OCI-M2 (cell line): ENCODE measurements at regions not wholly inside any gene's neighbourhood (a gene's known extent, or its start where the extent isn't known, plus 50 kb on each side); places are given as distances from the start of the nearest gene placed in this dataset.
A peak's percentile ranks its signal among the peaks of the same experiment; 100 is the strongest.
"Not testable (repeated sequence)": the region's sequence is repeated elsewhere in the genome, so short reads cannot be mapped to it uniquely, and the experiment has no call there.

ENCODE experiments used
- DNase-seq: peaks from one replicate; lab custom pipeline; 2025; ENCODE audit not compliant: unreplicated experiment; lab: John Stamatoyannopoulos, UW

- not testable (repeated sequence) for DNase-seq
Observed at GRCh38 chr17:30713805-30714204, 110.7 kb downstream of the CRLF3 start.

GRCh38 chr17:30712859-30713258 lies 111.6 kb downstream of the CRLF3 start:
- not testable (repeated sequence) for DNase-seq

- DNase-seq: not testable (repeated sequence)
Observed at GRCh38 chr17:30711626-30712507, 112.6 kb downstream of the CRLF3 start.

- not testable (repeated sequence) for DNase-seq
Observed at GRCh38 chr17:30711176-30711575, 113.3 kb downstream of the CRLF3 start.

- not testable (repeated sequence) for DNase-seq
Observed at GRCh38 chr17:30710276-30711088, 114.0 kb downstream of the CRLF3 start.

GRCh38 chr17:30709561-30710275 lies 114.8 kb downstream of the CRLF3 start:
- DNase-seq: not testable (repeated sequence)

- not testable (repeated sequence) for DNase-seq
Observed at GRCh38 chr17:30709096-30709495, 115.4 kb downstream of the CRLF3 start.

- peak; percentile 46 for DNase-seq
Observed at GRCh38 chr17:30708241-30709078, 116.0 kb downstream of the CRLF3 start.

GRCh38 chr17:30707724-30708240 lies 116.7 kb downstream of the CRLF3 start:
- DNase-seq: peak; percentile 34

GRCh38 chr17:30706461-30707335 lies 117.8 kb downstream of the CRLF3 start:
- not testable (repeated sequence) for DNase-seq

GRCh38 chr17:30706004-30706403 lies 118.5 kb downstream of the CRLF3 start:
- not testable (repeated sequence) for DNase-seq

GRCh38 chr17:30701498-30701989 lies 122.9 kb downstream of the CRLF3 start:
- no peak for DNase-seq

GRCh38 chr17:30700833-30701232 lies 123.7 kb downstream of the CRLF3 start:
- not testable (repeated sequence) for DNase-seq

- not testable (repeated sequence) for DNase-seq
Observed at GRCh38 chr17:30697619-30698460, 126.7 kb downstream of the CRLF3 start.

- no peak for DNase-seq
Observed at GRCh38 chr17:30696234-30696633, 128.3 kb downstream of the CRLF3 start.

- DNase-seq: not testable (repeated sequence)
Observed at GRCh38 chr17:30695265-30695811, 129.2 kb downstream of the CRLF3 start.

- not testable (repeated sequence) for DNase-seq
Observed at GRCh38 chr17:30693772-30694171, 130.7 kb downstream of the CRLF3 start.
